ENCODE measurements at regions not wholly inside any gene's neighbourhood (a gene's known extent, or its start where the extent isn't known, plus 50 kb on each side); places are given as distances from the start of the nearest gene placed in this dataset.

GRCh38 chr16:7278636-7279035, 54.0 kb upstream of the RBFOX1 start:
- no peak for TF ChIP-seq CTCF (conservative IDR thresholded peaks at IDR 0.05; ENCODE audit: low read depth, low read length)
- DNase-seq (ENCODE audit: low read depth), result no peak
- H3K4me3 ChIP-seq (ENCODE audit: low read depth, low read length), result no peak overlapping the region

GRCh38 chr16:7272567-7273158, 60.0 kb upstream of the RBFOX1 start:
- no peak for DNase-seq (ENCODE audit: low read depth)
- no peak overlapping the region for H3K4me3 ChIP-seq (ENCODE audit: low read depth, low read length)
- TF ChIP-seq CTCF (conservative IDR thresholded peaks at IDR 0.05; ENCODE audit: low read depth, low read length), result no peak

DNA sequence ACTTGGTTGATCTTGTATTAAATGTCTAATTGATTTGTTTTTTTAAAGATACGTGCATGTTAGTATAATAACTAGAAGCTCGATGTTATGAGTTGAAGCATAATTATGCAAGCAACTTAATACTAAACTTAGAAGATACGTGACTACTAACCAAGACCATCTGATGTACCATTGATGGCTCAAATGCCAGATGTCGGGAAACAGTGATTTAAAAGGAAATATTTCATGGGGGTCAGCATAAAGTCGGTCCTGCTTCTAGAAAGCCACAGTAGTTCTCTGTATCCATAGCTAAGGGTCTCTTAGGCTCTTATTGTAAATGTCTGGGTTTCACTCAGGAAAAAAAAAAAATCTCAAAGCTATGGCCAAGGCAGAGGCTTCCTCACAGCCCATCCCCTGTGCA, 61.2 kb upstream of the RBFOX1 start:
- no peak overlapping the region for H3K4me3 ChIP-seq (ENCODE audit: low read depth, low read length)
- DNase-seq (ENCODE audit: low read depth), result no peak
- TF ChIP-seq CTCF (conservative IDR thresholded peaks at IDR 0.05; ENCODE audit: low read depth, low read length), result no peak

DNA sequence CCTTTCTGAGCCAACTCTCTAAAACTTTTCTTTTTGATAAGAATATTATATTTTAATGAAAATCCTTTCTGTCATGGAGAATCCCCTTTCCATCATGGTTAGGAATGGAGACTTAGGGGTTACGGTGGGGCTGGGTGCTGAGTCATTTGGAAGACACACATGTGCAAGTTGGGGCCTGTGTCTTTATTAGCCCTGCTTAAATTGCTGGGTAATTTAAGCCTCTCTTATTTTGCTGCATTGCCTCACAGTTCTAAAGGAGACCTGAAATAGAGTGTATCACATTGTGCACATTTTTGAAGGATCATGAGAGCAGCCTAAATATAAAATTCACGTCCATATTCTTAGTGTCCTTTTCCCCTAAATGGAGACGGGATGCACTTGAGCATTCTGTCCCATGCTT, 61.8 kb upstream of the RBFOX1 start:
- no peak for TF ChIP-seq CTCF (conservative IDR thresholded peaks at IDR 0.05; ENCODE audit: low read depth, low read length)
- no peak for DNase-seq (ENCODE audit: low read depth)
- no peak overlapping the region for H3K4me3 ChIP-seq (ENCODE audit: low read depth, low read length)

GRCh38 chr16:7270006-7270405, 62.6 kb upstream of the RBFOX1 start:
- no peak for TF ChIP-seq CTCF (conservative IDR thresholded peaks at IDR 0.05; ENCODE audit: low read depth, low read length)
- no peak for DNase-seq (ENCODE audit: low read depth)
- H3K4me3 ChIP-seq (ENCODE audit: low read depth, low read length), result no peak overlapping the region

- H3K4me3 ChIP-seq (ENCODE audit: low read depth, low read length), result no peak overlapping the region
- TF ChIP-seq CTCF (conservative IDR thresholded peaks at IDR 0.05; ENCODE audit: low read depth, low read length), result peak; percentile 32
- DNase-seq (ENCODE audit: low read depth), result peak; percentile 1
Observed at GRCh38 chr16:7268182-7268581, 64.5 kb upstream of the RBFOX1 start.

GRCh38 chr16:7257016-7257415, 75.6 kb upstream of the RBFOX1 start:
- no peak overlapping the region for H3K4me3 ChIP-seq (ENCODE audit: low read depth, low read length)
- no peak for TF ChIP-seq CTCF (conservative IDR thresholded peaks at IDR 0.05; ENCODE audit: low read depth, low read length)
- no peak for DNase-seq (ENCODE audit: low read depth)
